Endothelial cell of umbilical vein (primary cell): ENCODE measurements at regions not wholly inside any gene's neighbourhood (a gene's known extent, or its start where the extent isn't known, plus 50 kb on each side); places are given as distances from the start of the nearest gene placed in this dataset.

ENCODE experiments used
- BruUV-seq: library from RNA; stranded (reverse); fragments of 400-500 nt; replicated peaks from 2 replicates; lab custom pipeline; 2021; lab: Mats Ljungman, UMichigan
- CTCF ChIA-PET: fragments of 300-600, 350-600 bp; sonication (Branson Sonifier 250); formaldehyde crosslinking; loops from one replicate; lab custom pipeline; 2021; ENCODE audit warnings: antibody characterized with exemption, inconsistent platforms; lab: Charles Lee
- POLR2A ChIA-PET: fragments of 300-600, 350-600 bp; sonication (Branson Sonifier 250); formaldehyde crosslinking; loops from one replicate; lab custom pipeline; 2021; ENCODE audit warnings: antibody characterized with exemption, inconsistent platforms; lab: Charles Lee
- DNase-seq: peaks from one replicate; pipeline ENCODE4 v3.0.0-alpha.2; 2011; ENCODE audit warnings: low read depth, low spot score
- FAIRE-seq: peaks from 2 replicates; lab custom pipeline; 2011; peaks lifted over from hg19 to GRCh38; lab: Jason Lieb, UNC
- H2AFZ ChIP-seq: 2 replicates; pipeline ENCODE4 v1.6.0; 2012; ENCODE audit warnings: low read depth, low read length, control low read depth, inconsistent platforms
- H3K27ac ChIP-seq: 2 replicates; pipeline ENCODE4 v1.5.1; 2011; ENCODE audit warnings: low read depth, mild to moderate bottlenecking, control low read depth, low read length, moderate library complexity; ENCODE audit not compliant: insufficient read depth
- H3K27me3 ChIP-seq, 2 experiments: 2 replicates each; pipeline versions ENCODE4 v1.6.0 to v1.6.1; 2011; ENCODE audit warnings: low read length in 2 of 2, mixed read lengths in 1 of 2; ENCODE audit not compliant: control insufficient read depth in 2 of 2, insufficient read depth in 2 of 2
- H3K36me3 ChIP-seq, 2 experiments: 2 replicates in 1 of 2; 3 replicates in 1 of 2; pipeline ENCODE4 v1.5.1; 2011; ENCODE audit warnings: low read length in 2 of 2, mild to moderate bottlenecking in 1 of 2, moderate library complexity in 1 of 2; ENCODE audit not compliant: control insufficient read depth in 2 of 2, insufficient read depth in 2 of 2; ENCODE audit errors: extremely low read depth in 1 of 2
- H3K4me1 ChIP-seq: 3 replicates; pipeline ENCODE4 v1.5.1; 2011; ENCODE audit warnings: mild to moderate bottlenecking, low read length; ENCODE audit not compliant: control insufficient read depth, insufficient read depth; ENCODE audit errors: extremely low read depth
- H3K4me2 ChIP-seq: 2 replicates; pipeline ENCODE4 v1.6.1; 2011; ENCODE audit warnings: low read length, control low read depth, mixed read lengths; ENCODE audit not compliant: insufficient read depth
- H3K4me3 ChIP-seq, 3 experiments: fragments of 200-600 bp in 1 of 3; sonication (generic), shearing (Covaris generic) in 1 of 3; replicated peaks in 1 of 3; 2 replicates each; pipeline ENCODE4 v1.5.1; 2011 to 2016; ENCODE audit warnings: control low read depth in 3 of 3, low read length in 3 of 3, mild to moderate bottlenecking in 2 of 3, inconsistent platforms in 1 of 3, low read depth in 1 of 3, moderate library complexity in 1 of 3; ENCODE audit not compliant: insufficient read depth in 1 of 3
- H3K79me2 ChIP-seq: 2 replicates; pipeline ENCODE4 v1.6.0; 2012; ENCODE audit warnings: low read length, inconsistent platforms; ENCODE audit not compliant: control insufficient read depth, insufficient read depth
- H3K9ac ChIP-seq: replicated peaks from 2 replicates; pipeline ENCODE3; 2011; ENCODE audit warnings: low read length, control low read depth; ENCODE audit not compliant: insufficient read depth; ENCODE audit errors: extremely low read depth
- H3K9me1 ChIP-seq: replicated peaks from 3 replicates; pipeline ENCODE4 v1.6.0; 2011; ENCODE audit warnings: mild to moderate bottlenecking, low read length; ENCODE audit not compliant: control insufficient read depth, insufficient read depth; ENCODE audit errors: extremely low read depth
- H3K9me3 ChIP-seq: replicated peaks from 2 replicates; pipeline ENCODE4 v1.5.1; 2012; ENCODE audit warnings: low read length, inconsistent platforms; ENCODE audit not compliant: control insufficient read depth, insufficient read depth
- H4K20me1 ChIP-seq: replicated peaks from 2 replicates; pipeline ENCODE3; 2011; ENCODE audit warnings: mild to moderate bottlenecking, low read length; ENCODE audit not compliant: control insufficient read depth, insufficient read depth; ENCODE audit errors: extremely low read depth
- CTCF ChIP-seq, 2 donors: IDR thresholded peaks; 1 replicate in 1 of 2; 2 replicates in 1 of 2; pipeline ENCODE4 v1.5.1; 2011; ENCODE audit warnings: low read length in 2 of 2, mild to moderate bottlenecking in 2 of 2, moderate library complexity in 2 of 2, control low read depth in 1 of 2, inconsistent platforms in 1 of 2, low read depth in 1 of 2; ENCODE audit not compliant: insufficient read depth in 1 of 2; ENCODE audit errors: extremely low read depth in 1 of 2
- EZH2 ChIP-seq: IDR thresholded peaks from 2 replicates; pipeline ENCODE4 v1.6.1; 2012; ENCODE audit warnings: borderline replicate concordance, low read depth, mild to moderate bottlenecking, moderate library complexity, low read length, inconsistent platforms; ENCODE audit not compliant: severe bottlenecking
- FOS ChIP-seq: IDR thresholded peaks from 2 replicates; pipeline ENCODE4 v1.6.1; 2011; ENCODE audit warnings: mild to moderate bottlenecking, low read length, moderate library complexity, borderline replicate concordance; ENCODE audit not compliant: insufficient read depth
- GATA2 ChIP-seq: IDR thresholded peaks from 2 replicates; pipeline ENCODE4 v1.7.0; 2011; ENCODE audit warnings: low read depth, mild to moderate bottlenecking, moderate library complexity, mixed read lengths, low read length; ENCODE audit not compliant: insufficient read length, insufficient read depth
- JUN ChIP-seq: IDR thresholded peaks from 2 replicates; pipeline ENCODE4 v1.6.1; 2011; ENCODE audit warnings: borderline replicate concordance, low read depth; ENCODE audit not compliant: insufficient read length, insufficient read depth
- MAX ChIP-seq: IDR thresholded peaks from 2 replicates; pipeline ENCODE4 v1.6.1; 2011; ENCODE audit not compliant: insufficient read depth, insufficient read length
- MYC ChIP-seq: IDR thresholded peaks from one replicate; pipeline ENCODE4 v1.6.1; 2011; ENCODE audit warnings: mild to moderate bottlenecking, low read depth, low read length
- POLR2A ChIP-seq: IDR thresholded peaks from 2 replicates; pipeline ENCODE4 v1.6.1; 2012; ENCODE audit warnings: low read depth, mild to moderate bottlenecking, control low read depth, low read length
- POLR2AphosphoS5 ChIP-seq: IDR thresholded peaks from 2 replicates; pipeline ENCODE4 v1.6.1; 2012; ENCODE audit warnings: low read depth, mild to moderate bottlenecking, control low read depth, low read length, moderate library complexity; ENCODE audit not compliant: insufficient read depth
- dilution Hi-C: fragments of 300-500 bp; cut with MboI; formaldehyde crosslinking; loops from one replicate; pipeline ENCODE4 v1.15.0; 2019; ENCODE audit warnings: low sequenced_read_pairs; ENCODE audit not compliant: extremely low pct_ligation_motif_present
- intact Hi-C: fragments of 100-400 bp; cut with micrococcal nuclease; formaldehyde crosslinking; loops from one replicate; pipeline ENCODE4 v1.10.0; 2022

DNA sequence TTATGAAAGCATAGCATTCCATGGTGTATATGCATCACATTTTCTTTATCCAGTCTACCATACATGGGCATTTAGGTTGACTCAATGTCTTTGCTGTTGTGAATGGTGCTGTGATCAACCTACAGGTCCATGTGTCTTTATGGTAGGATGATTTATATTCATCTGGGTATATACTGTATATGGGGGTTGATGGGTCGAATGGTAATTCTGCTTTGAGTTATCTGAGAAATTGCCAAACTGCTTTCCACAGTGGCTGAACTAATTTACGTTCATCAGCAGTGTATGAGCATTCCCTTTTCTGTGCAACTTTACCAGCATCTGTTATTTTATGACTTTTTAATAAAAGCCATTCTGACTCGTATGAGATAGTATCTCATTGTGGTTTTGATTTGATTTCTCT is 662.4 kb upstream of the BCHE start:
- Histone ChIP-seq H2AFZ (no peak overlapping the region), H3K27me3 (no peaks in the 10 kb centered on the region), H3K9me1 (no peaks in the 10 kb centered on the region), H3K27ac (no peak overlapping the region), H3K36me3 (no peaks in the 10 kb centered on the region), H3K9ac (no peak overlapping the region), H3K9me3 (no peaks in the 10 kb centered on the region), H4K20me1 (no peaks in the 10 kb centered on the region), H3K79me2 (no peaks in the 10 kb centered on the region), H3K4me3 (no peak overlapping the region), H3K4me1 (no peaks in the 10 kb centered on the region), H3K4me2 (no peak overlapping the region)
- dilution Hi-C loops: no loop called here
- DNase-seq (no peak), FAIRE-seq (no peak)
- no TSS peak for BruUV-seq
- ChIA-PET CTCF (no interaction called here), POLR2A (no interaction called here)
- TF ChIP-seq POLR2AphosphoS5 (no peak), MAX (no peak), JUN (no peak), CTCF (IDR thresholded peaks at IDR 0.05; ENCODE audit: extremely low read depth in 1 of 2, insufficient read depth in 1 of 2, low read depth in 1 of 2, low read length in 2 of 2) (no peak), MYC (no peak), EZH2 (no peak), GATA2 (no peak), POLR2A (no peak), FOS (no peak)
- intact Hi-C loops: no loop called here
